NB4 (cell line): ENCODE measurements at regions not wholly inside any gene's neighbourhood (a gene's known extent, or its start where the extent isn't known, plus 50 kb on each side); places are given as distances from the start of the nearest gene placed in this dataset.

Experiments
- MYC ChIP-seq: IDR thresholded peaks from 2 replicates; pipeline ENCODE4 v1.6.1; 2011; ENCODE audit warnings: low read depth, low read length
- POLR2A ChIP-seq: IDR thresholded peaks from 2 replicates; pipeline ENCODE4 v1.6.1; 2011; ENCODE audit warnings: mild to moderate bottlenecking; ENCODE audit not compliant: insufficient read length; ENCODE audit errors: extremely low read depth
- TF ChIP-seq, protein P1 (sequence below): IDR thresholded peaks from one replicate; pipeline ENCODE4 v1.5.1; 2012; ENCODE audit warnings: low read depth, low read length
- TF ChIP-seq, protein P2 (sequence below): IDR thresholded peaks from 2 replicates; pipeline ENCODE4 v1.6.1; 2011; ENCODE audit warnings: low read depth, low read length

- TF ChIP-seq, protein P1, sequence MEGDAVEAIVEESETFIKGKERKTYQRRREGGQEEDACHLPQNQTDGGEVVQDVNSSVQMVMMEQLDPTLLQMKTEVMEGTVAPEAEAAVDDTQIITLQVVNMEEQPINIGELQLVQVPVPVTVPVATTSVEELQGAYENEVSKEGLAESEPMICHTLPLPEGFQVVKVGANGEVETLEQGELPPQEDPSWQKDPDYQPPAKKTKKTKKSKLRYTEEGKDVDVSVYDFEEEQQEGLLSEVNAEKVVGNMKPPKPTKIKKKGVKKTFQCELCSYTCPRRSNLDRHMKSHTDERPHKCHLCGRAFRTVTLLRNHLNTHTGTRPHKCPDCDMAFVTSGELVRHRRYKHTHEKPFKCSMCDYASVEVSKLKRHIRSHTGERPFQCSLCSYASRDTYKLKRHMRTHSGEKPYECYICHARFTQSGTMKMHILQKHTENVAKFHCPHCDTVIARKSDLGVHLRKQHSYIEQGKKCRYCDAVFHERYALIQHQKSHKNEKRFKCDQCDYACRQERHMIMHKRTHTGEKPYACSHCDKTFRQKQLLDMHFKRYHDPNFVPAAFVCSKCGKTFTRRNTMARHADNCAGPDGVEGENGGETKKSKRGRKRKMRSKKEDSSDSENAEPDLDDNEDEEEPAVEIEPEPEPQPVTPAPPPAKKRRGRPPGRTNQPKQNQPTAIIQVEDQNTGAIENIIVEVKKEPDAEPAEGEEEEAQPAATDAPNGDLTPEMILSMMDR: no peak
- TF ChIP-seq, protein P2, sequence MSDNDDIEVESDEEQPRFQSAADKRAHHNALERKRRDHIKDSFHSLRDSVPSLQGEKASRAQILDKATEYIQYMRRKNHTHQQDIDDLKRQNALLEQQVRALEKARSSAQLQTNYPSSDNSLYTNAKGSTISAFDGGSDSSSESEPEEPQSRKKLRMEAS: no peak
- TF ChIP-seq POLR2A (no peak), MYC (no peak)
These were observed 139.2 kb downstream of the SLITRK5 start for GRCh38 chr13:87810391-87810801.
